ENCODE measurements at regions not wholly inside any gene's neighbourhood (a gene's known extent, or its start where the extent isn't known, plus 50 kb on each side); places are given as distances from the start of the nearest gene placed in this dataset.

DNA sequence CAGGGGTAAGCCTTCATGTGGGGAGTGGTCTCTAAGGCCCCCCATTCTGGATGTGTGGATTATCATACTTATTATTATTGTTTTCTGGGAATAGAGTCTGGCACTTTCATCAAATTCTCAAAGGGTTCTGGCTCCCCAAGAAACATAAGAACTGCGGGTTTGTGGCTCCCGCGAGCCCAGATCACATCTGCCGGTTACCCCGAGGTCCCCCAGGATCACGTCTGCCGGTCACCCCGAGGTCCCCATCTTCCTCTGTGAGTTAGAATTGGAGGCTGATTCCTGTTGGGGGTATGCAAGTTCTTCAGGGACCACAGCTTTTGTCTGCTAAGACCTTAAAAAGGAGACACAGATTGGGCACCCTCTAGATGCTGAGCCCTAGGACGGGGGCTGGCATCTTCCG lies 116.7 kb upstream of the FRMD1 start:
- H3K9me3 Mint-ChIP-seq (ENCODE audit: insufficient read depth), result no peaks in the 10 kb centered on the region
- Histone ChIP-seq H3K4me2 (replicated peaks; ENCODE audit: low read depth, low read length, poor library complexity, severe bottlenecking) (no peak overlapping the region), H3K36me3 (replicated peaks in 1 of 2; ENCODE audit: control extremely low read depth in 1 of 2, control insufficient read depth in 1 of 2, extremely low read depth in 1 of 2, insufficient read depth in 2 of 2, low read length in 1 of 2) (no peaks in the 10 kb centered on the region), H3K27me3 (replicated peaks in 1 of 4; ENCODE audit: control extremely low read depth in 1 of 4, control insufficient read depth in 3 of 4, insufficient read depth in 4 of 4, low read length in 3 of 4) (no peaks in the 10 kb centered on the region), H3K9me3 (ENCODE audit: control extremely low read depth in 1 of 3, control insufficient read depth in 2 of 3, insufficient read depth in 1 of 3, low read length in 2 of 3) (peaks cover 0 to 11% (median 0%) of the 10 kb centered on the region in 3 donors), H3K27ac (ENCODE audit: low read length in 2 of 2) (no peak overlapping the region), H3K4me3 (ENCODE audit: control extremely low read depth in 1 of 5, extremely low read depth in 1 of 5, insufficient read depth in 1 of 5, low read depth in 2 of 5, low read length in 4 of 5) (no peak overlapping the region), H2AFZ (ENCODE audit: insufficient read depth, low read depth, low read length, poor library complexity, severe bottlenecking) (no peak overlapping the region), H3K9ac (ENCODE audit: low read length) (no peak overlapping the region), H4K20me1 (ENCODE audit: control insufficient read depth, insufficient read depth, low read length, poor library complexity, severe bottlenecking) (no peaks in the 10 kb centered on the region), H3K79me2 (ENCODE audit: control insufficient read depth, insufficient read depth, low read length) (no peaks in the 10 kb centered on the region), H3K4me1 (ENCODE audit: control insufficient read depth in 2 of 2, insufficient read depth in 2 of 2, low read length in 2 of 2) (no peaks in the 10 kb centered on the region)
- 77% methylated on average over 5 of the region's 10 CpGs for WGBS (ENCODE audit: insufficient coverage)
- intact Hi-C loops (cut with micrococcal nuclease), result no loop called here
- ChIA-PET POLR2A (no interaction called here), CTCF (no interaction called here)
- no peak overlapping the region for H3K27ac Mint-ChIP-seq
- no peak for DNase-seq
- H3K4me1 Mint-ChIP-seq, result no peaks in the 10 kb centered on the region
- H3K27me3 Mint-ChIP-seq, result no peaks in the 10 kb centered on the region
- no peak overlapping the region for H3K4me3 Mint-ChIP-seq
- TF ChIP-seq, protein P1, sequence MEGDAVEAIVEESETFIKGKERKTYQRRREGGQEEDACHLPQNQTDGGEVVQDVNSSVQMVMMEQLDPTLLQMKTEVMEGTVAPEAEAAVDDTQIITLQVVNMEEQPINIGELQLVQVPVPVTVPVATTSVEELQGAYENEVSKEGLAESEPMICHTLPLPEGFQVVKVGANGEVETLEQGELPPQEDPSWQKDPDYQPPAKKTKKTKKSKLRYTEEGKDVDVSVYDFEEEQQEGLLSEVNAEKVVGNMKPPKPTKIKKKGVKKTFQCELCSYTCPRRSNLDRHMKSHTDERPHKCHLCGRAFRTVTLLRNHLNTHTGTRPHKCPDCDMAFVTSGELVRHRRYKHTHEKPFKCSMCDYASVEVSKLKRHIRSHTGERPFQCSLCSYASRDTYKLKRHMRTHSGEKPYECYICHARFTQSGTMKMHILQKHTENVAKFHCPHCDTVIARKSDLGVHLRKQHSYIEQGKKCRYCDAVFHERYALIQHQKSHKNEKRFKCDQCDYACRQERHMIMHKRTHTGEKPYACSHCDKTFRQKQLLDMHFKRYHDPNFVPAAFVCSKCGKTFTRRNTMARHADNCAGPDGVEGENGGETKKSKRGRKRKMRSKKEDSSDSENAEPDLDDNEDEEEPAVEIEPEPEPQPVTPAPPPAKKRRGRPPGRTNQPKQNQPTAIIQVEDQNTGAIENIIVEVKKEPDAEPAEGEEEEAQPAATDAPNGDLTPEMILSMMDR (IDR thresholded peaks at IDR 0.05), result no peak
- no peak for TF ChIP-seq EZH2 (IDR thresholded peaks at IDR 0.05; ENCODE audit: borderline replicate concordance, insufficient read depth, low read depth, low read length, poor library complexity, severe bottlenecking)
- ATAC-seq (ENCODE audit: low read depth), result no peak

- Histone ChIP-seq H3K4me3 (ENCODE audit: control extremely low read depth in 1 of 5, extremely low read depth in 1 of 5, insufficient read depth in 1 of 5, low read depth in 2 of 5, low read length in 4 of 5) (no peak overlapping the region), H4K20me1 (ENCODE audit: control insufficient read depth, insufficient read depth, low read length, poor library complexity, severe bottlenecking) (no peaks in the 10 kb centered on the region), H3K4me2 (replicated peaks; ENCODE audit: low read depth, low read length, poor library complexity, severe bottlenecking) (no peak overlapping the region), H3K27me3 (replicated peaks in 1 of 4; ENCODE audit: control extremely low read depth in 1 of 4, control insufficient read depth in 3 of 4, insufficient read depth in 4 of 4, low read length in 3 of 4) (no peaks in the 10 kb centered on the region), H3K27ac (ENCODE audit: low read length in 2 of 2) (no peak overlapping the region), H2AFZ (ENCODE audit: insufficient read depth, low read depth, low read length, poor library complexity, severe bottlenecking) (no peak overlapping the region), H3K4me1 (ENCODE audit: control insufficient read depth in 2 of 2, insufficient read depth in 2 of 2, low read length in 2 of 2) (no peaks in the 10 kb centered on the region), H3K9ac (ENCODE audit: low read length) (no peak overlapping the region), H3K79me2 (ENCODE audit: control insufficient read depth, insufficient read depth, low read length) (no peaks in the 10 kb centered on the region), H3K36me3 (replicated peaks in 1 of 2; ENCODE audit: control extremely low read depth in 1 of 2, control insufficient read depth in 1 of 2, extremely low read depth in 1 of 2, insufficient read depth in 2 of 2, low read length in 1 of 2) (no peaks in the 10 kb centered on the region), H3K9me3 (ENCODE audit: control extremely low read depth in 1 of 3, control insufficient read depth in 2 of 3, insufficient read depth in 1 of 3, low read length in 2 of 3) (peaks cover 0 to 11% (median 0%) of the 10 kb centered on the region in 3 donors)
- WGBS (ENCODE audit: insufficient coverage), result 69% methylated on average over 16 of the region's 19 CpGs
- ATAC-seq (ENCODE audit: low read depth) (no peak), DNase-seq (no peak)
- Mint-ChIP-seq H3K9me3 (ENCODE audit: insufficient read depth) (no peaks in the 10 kb centered on the region), H3K27me3 (no peaks in the 10 kb centered on the region), H3K27ac (no peak overlapping the region), H3K4me3 (no peak overlapping the region), H3K4me1 (no peaks in the 10 kb centered on the region)
- intact Hi-C loops (cut with micrococcal nuclease), result no loop called here
- CTCF ChIA-PET, result no interaction called here
- POLR2A ChIA-PET, result no interaction called here
- TF ChIP-seq EZH2 (IDR thresholded peaks at IDR 0.05; ENCODE audit: borderline replicate concordance, insufficient read depth, low read depth, low read length, poor library complexity, severe bottlenecking), result no peak
- TF ChIP-seq, protein P1 (IDR thresholded peaks at IDR 0.05), result no peak
Observed at GRCh38 chr6:168194732-168195567, 115.9 kb upstream of the FRMD1 start.
